Smooth muscle cell (in vitro differentiated cells): ENCODE measurements at regions not wholly inside any gene's neighbourhood (a gene's known extent, or its start where the extent isn't known, plus 50 kb on each side); places are given as distances from the start of the nearest gene placed in this dataset.

ENCODE experiments used
- DNase-seq: peaks from one replicate; lab custom pipeline; 2025; ENCODE audit not compliant: unreplicated experiment; lab: John Stamatoyannopoulos, UW
- H2AFZ ChIP-seq: fragments of 200-600 bp; sonication (generic); 2 replicates; pipeline ENCODE4 v1.6.0; 2016; ENCODE audit warnings: antibody characterized with exemption, low read depth, mild to moderate bottlenecking
- H3F3A ChIP-seq: fragments of 200-600 bp; sonication (generic); 2 replicates; pipeline ENCODE4 v1.6.0; 2017; ENCODE audit warnings: antibody characterized with exemption, low read depth
- H3K27ac ChIP-seq: fragments of 200-600 bp; sonication (generic); 2 replicates; pipeline ENCODE4 v1.5.1; 2016; ENCODE audit warnings: low read depth, mild to moderate bottlenecking
- H3K27me3 ChIP-seq: fragments of 200-600 bp; sonication (generic); 2 replicates; pipeline ENCODE4 v1.6.1; 2016; ENCODE audit warnings: low read depth, mild to moderate bottlenecking
- H3K36me3 ChIP-seq: fragments of 200-600 bp; sonication (generic); 2 replicates; pipeline ENCODE4 v1.5.1; 2016; ENCODE audit warnings: low read depth
- H3K4me1 ChIP-seq: fragments of 200-600 bp; sonication (generic); 2 replicates; pipeline ENCODE4 v1.5.1; 2016; ENCODE audit warnings: low read depth
- H3K4me2 ChIP-seq: fragments of 200-600 bp; sonication (generic); 2 replicates; pipeline ENCODE4 v1.6.0; 2016; ENCODE audit warnings: mild to moderate bottlenecking
- H3K4me3 ChIP-seq: fragments of 200-600 bp; sonication (generic); 2 replicates; pipeline ENCODE4 v1.5.1; 2016; ENCODE audit warnings: mild to moderate bottlenecking
- H3K79me2 ChIP-seq: fragments of 200-600 bp; sonication (generic); 2 replicates; pipeline ENCODE4 v1.6.0; 2016; ENCODE audit warnings: low read depth, mild to moderate bottlenecking
- H3K9ac ChIP-seq: fragments of 200-600 bp; sonication (generic); 2 replicates; pipeline ENCODE4 v1.6.0; 2016; ENCODE audit warnings: low read depth
- H3K9me3 ChIP-seq: fragments of 200-600 bp; sonication (generic); replicated peaks from 2 replicates; pipeline ENCODE4 v1.5.1; 2016; ENCODE audit warnings: low read depth
- H4K20me1 ChIP-seq: fragments of 200-600 bp; sonication (generic); 2 replicates; pipeline ENCODE4 v1.6.0; 2016; ENCODE audit warnings: low read depth
- CTCF ChIP-seq: fragments of 200-600 bp; sonication (generic); IDR thresholded peaks from 2 replicates; pipeline ENCODE4 v1.5.1; 2017; ENCODE audit warnings: borderline replicate concordance, mild to moderate bottlenecking, antibody characterized with exemption; ENCODE audit not compliant: insufficient read depth, poor library complexity, severe bottlenecking
- whole genome bisulfite sequencing: methylation state at CpG from one replicate; pipeline ENCODE4 v1.1.7; 2016; ENCODE audit warnings: low lambda C conversion rate; 5-methylcytosine and 5-hydroxymethylcytosine counted together

- H3K36me3 ChIP-seq, result no peaks in the 10 kb centered on the region
- TF ChIP-seq CTCF, result no peak
- no peak overlapping the region for H3K9ac ChIP-seq
- H3F3A ChIP-seq, result no peaks in the 10 kb centered on the region
- H2AFZ ChIP-seq, result peak overlapping the region; percentile 24
- no peak overlapping the region for H3K27ac ChIP-seq
- DNase-seq, result no peak
- no peaks in the 10 kb centered on the region for H3K4me1 ChIP-seq
- no peak overlapping the region for H3K4me3 ChIP-seq
- H3K27me3 ChIP-seq, result no peaks in the 10 kb centered on the region
- no peaks in the 10 kb centered on the region for H3K79me2 ChIP-seq
- H4K20me1 ChIP-seq, result no peaks in the 10 kb centered on the region
- WGBS, result 18% methylated on average over 6 of the region's 6 CpGs
- peak overlapping the region; percentile 39 for H3K4me2 ChIP-seq
- no peaks in the 10 kb centered on the region for H3K9me3 ChIP-seq
These were observed 200.6 kb upstream of the TBX3 start for GRCh38 chr12:114884575-114884974.

GRCh38 chr12:114882083-114882482, 198.1 kb upstream of the TBX3 start:
- WGBS, result 94% methylated on average over 4 of the region's 4 CpGs
- no peak overlapping the region for H2AFZ ChIP-seq

GRCh38 chr12:114879354-114879753, 195.4 kb upstream of the TBX3 start:
- H3K9me3 ChIP-seq, result no peaks in the 10 kb centered on the region
- no peaks in the 10 kb centered on the region for H3K79me2 ChIP-seq
- no peak overlapping the region for H3K9ac ChIP-seq
- no peaks in the 10 kb centered on the region for H3K4me1 ChIP-seq
- H2AFZ ChIP-seq, result no peak overlapping the region
- TF ChIP-seq CTCF, result no peak
- no peak for DNase-seq
- H4K20me1 ChIP-seq, result no peaks in the 10 kb centered on the region
- no peak overlapping the region for H3K4me3 ChIP-seq
- H3K27ac ChIP-seq, result no peak overlapping the region
- no peaks in the 10 kb centered on the region for H3K36me3 ChIP-seq
- H3F3A ChIP-seq, result no peaks in the 10 kb centered on the region
- no peaks in the 10 kb centered on the region for H3K27me3 ChIP-seq
- H3K4me2 ChIP-seq, result no peak overlapping the region
- WGBS, result 98% methylated on average over 4 of the region's 4 CpGs

More at GRCh38 chr12:114882083-114882482, 198.1 kb upstream of the TBX3 start:
- no peaks in the 10 kb centered on the region for H3K9me3 ChIP-seq
- H3F3A ChIP-seq, result no peaks in the 10 kb centered on the region
- no peak overlapping the region for H3K27ac ChIP-seq
- H3K9ac ChIP-seq, result no peak overlapping the region
- H3K4me2 ChIP-seq, result no peak overlapping the region
- no peaks in the 10 kb centered on the region for H3K4me1 ChIP-seq
- H4K20me1 ChIP-seq, result no peaks in the 10 kb centered on the region
- H3K4me3 ChIP-seq, result no peak overlapping the region
- H3K36me3 ChIP-seq, result no peaks in the 10 kb centered on the region
- TF ChIP-seq CTCF, result no peak
- DNase-seq, result no peak
- H3K79me2 ChIP-seq, result no peaks in the 10 kb centered on the region
- H3K27me3 ChIP-seq, result no peaks in the 10 kb centered on the region

GRCh38 chr12:114878781-114879180, 194.8 kb upstream of the TBX3 start:
- Histone ChIP-seq H3K79me2 (no peaks in the 10 kb centered on the region), H3K9me3 (no peaks in the 10 kb centered on the region), H3K4me3 (no peak overlapping the region), H2AFZ (no peak overlapping the region), H3K27me3 (no peaks in the 10 kb centered on the region), H3F3A (no peaks in the 10 kb centered on the region), H3K27ac (no peak overlapping the region), H4K20me1 (no peaks in the 10 kb centered on the region), H3K9ac (no peak overlapping the region), H3K4me1 (no peaks in the 10 kb centered on the region), H3K36me3 (no peaks in the 10 kb centered on the region), H3K4me2 (no peak overlapping the region)
- 75% methylated on average over 4 of the region's 4 CpGs for WGBS
- no peak for TF ChIP-seq CTCF
- DNase-seq, result no peak
